Left cardiac atrium (tissue), 4 donors: ENCODE measurements at regions not wholly inside any gene's neighbourhood (a gene's known extent, or its start where the extent isn't known, plus 50 kb on each side); places are given as distances from the start of the nearest gene placed in this dataset.

Source experiments
- ATAC-seq, 2 donors: fragments of 200-7000 bp; cut with Tn5 transposase; one replicate each; pipeline ENCODE4 v1.9.1; 2020; ENCODE audit warnings: mild to moderate bottlenecking in 2 of 2, moderate library complexity in 2 of 2
- DNase-seq: peaks from one replicate; pipeline ENCODE4 v3.0.0-alpha.2; 2020
- intact Hi-C, 2 donors: fragments of 100-400 bp; cut with DNase I; formaldehyde crosslinking; loops; one replicate each; pipeline versions ENCODE4 v1.14.1 to v1.15.1; 2022 to 2023
- donor health status: DM: no; HTN: yes; CAD: no.
- donor health status: DM: no; HTN: yes; CAD: no; lungs with severe emphysema.
- donor health status: DM: yes; HTN: yes; CAD: no.
- donor health status: Dilated cardiomyopathy.

DNA sequence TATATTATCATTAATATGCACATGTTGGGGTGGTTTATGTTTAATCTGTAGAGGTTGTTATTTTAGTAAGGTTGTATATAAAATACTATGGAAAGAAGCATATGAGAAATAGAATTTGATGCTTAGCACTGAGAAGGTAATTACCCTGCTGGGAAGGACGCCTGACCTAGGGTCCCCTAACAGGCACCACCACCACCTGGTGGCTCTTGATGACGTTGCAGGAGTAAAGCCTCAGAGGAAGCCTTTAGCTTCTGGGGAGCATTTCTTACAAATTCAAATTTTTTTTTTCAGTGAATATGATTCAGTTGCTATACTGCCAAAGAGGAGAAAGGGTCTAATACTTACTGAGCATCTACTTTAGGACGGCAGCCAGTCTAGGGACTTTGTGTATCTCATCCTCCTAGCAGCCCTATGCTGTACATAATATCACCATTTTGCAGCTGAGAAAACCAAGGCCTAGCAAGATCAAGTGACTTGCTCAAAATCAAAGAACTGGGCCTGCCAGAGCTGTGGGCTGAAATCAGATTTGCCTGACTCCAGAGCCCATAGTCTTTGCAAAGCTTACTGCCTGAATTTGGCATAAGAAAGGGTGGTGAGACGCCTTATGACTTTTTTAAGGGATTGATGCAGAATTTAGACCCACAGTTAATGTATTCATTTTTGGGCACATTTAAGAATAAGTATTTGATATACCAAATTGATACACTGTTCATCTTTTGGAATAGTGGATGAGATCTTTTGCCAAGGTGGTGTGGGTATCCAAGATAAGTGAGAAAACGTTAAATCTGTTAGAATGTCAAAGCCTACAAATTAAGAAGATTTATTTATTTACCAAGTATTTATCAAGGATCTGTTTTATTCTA is 78.8 kb upstream of the GAREM1 start:
- intact Hi-C loops: loop anchor here (2.0 to 10.0 kb wide), 3 partner anchors 45 to 392 kb away; no protein-coding TSS in a partner anchor

GRCh38 chr18:32548688-32549087 is 78.0 kb upstream of the GAREM1 start:
- ATAC-seq: no peak
- intact Hi-C loops: loop anchor here in 1 of 2 donors (2.0 kb wide), 1 partner anchor 278 kb away; no protein-coding TSS in a partner anchor
- DNase-seq: no peak

More for the DNA sequence above, 78.8 kb upstream of the GAREM1 start:
- ATAC-seq (peak; percentile 70 to 76), DNase-seq (peak; percentile 39)

GRCh38 chr18:32545631-32546030 is 74.9 kb upstream of the GAREM1 start:
- no peak for DNase-seq
- ATAC-seq: no peak
- intact Hi-C loops: no loop called here

DNA sequence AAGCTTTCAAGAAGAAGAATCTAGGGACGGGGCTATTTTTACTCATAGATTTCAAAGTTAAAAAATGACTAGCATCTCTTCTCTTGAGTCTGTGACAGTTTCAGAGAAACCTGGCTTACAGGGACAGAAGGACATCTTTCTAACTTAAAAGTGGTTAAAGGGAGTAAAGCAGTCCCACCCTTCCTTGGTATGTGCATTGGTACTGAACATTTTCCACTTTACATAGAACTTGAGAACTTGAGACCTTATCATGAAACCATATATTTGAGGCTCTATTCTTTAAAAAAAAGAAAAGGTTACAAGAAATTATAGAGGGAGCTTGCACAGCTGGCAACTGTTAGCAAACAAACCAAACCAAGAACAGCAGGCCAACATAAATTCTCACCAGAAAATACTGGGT is 73.4 kb upstream of the GAREM1 start:
- ATAC-seq (no peak), DNase-seq (no peak)
- intact Hi-C loops: loop anchor here in 1 of 2 donors (5.0 kb wide), 1 partner anchor 382 kb away; no protein-coding TSS in a partner anchor

DNA sequence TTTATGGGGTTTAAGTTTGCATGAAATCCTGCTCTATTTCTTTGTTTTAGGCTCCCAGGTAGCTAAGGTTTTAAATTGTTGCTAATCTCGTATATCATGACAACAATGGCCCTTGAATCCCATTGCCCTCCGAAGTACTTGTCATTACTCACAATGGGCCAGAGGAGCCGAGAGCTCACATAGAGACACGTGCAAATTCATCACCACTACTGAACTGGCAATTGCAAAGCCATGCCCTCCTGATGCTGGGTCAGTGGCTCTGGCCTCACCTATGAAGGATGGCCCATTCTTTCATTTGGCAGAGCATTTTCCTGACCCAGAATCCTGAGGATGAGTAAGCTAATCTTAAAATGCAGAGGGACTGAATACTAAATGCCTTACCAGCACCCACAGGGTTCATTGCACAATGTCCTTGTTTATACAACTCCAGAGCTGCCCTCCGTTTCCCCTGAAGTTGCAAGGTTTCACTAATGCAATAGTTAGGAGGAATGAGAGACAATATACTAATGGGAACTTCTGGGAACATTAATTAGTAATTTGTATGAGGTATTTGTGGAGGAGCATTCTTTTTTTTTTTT is 71.6 kb upstream of the GAREM1 start:
- DNase-seq: no peak
- intact Hi-C loops: loop anchor here in 1 of 2 donors (5.0 kb wide), 1 partner anchor 380 kb away; no protein-coding TSS in a partner anchor
- no peak for ATAC-seq

GRCh38 chr18:32530947-32531651 is 60.4 kb upstream of the GAREM1 start:
- ATAC-seq: peak; percentile 37 to 47
- no peak for DNase-seq
- intact Hi-C loops: no loop called here

DNA sequence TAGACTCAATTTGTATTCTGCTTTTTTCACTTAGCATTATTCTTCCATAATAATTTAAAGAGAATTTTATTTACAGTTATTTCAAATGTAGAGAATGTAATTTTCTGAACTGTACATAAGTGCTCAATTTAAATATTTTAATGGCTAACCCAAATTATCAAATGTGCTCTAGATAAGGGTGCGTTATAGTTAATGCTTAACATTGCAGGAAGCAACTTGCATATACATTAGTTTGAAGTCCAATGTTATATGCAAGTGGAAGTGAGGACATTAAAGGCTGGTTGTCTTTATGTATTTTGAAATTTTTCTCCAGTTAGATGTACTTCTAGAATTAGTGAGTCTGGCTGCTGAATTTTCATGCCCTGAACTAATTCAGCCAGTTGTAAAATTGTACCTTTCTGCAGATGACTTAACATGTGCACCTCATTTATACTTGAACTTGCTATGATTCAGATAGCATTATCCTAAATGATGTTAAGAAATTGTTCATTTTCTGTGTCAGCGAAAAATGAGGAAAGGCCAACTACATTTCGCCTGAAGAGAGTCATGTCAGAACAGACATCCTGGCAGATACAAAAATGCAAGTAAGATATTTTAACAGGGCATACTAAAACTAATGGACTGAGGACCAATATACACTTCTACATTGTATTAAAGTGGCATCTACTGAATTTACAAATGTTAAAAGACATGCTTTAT is 59.2 kb upstream of the GAREM1 start:
- ATAC-seq: no peak
- no peak for DNase-seq
- intact Hi-C loops: no loop called here

- intact Hi-C loops: no loop called here
- ATAC-seq (no peak), DNase-seq (no peak)
These were observed 50.1 kb upstream of the GAREM1 start for GRCh38 chr18:32520771-32521170.
